Activated CD4-positive, alpha-beta T cell treated with anti-CD3 and anti-CD28 coated beads, Interleukin-2, amount 50 U/mL, for 16 hours (primary cell): ENCODE measurements at regions not wholly inside any gene's neighbourhood (a gene's known extent, or its start where the extent isn't known, plus 50 kb on each side); places are given as distances from the start of the nearest gene placed in this dataset.
"Not testable (repeated sequence)": the region's sequence is repeated elsewhere in the genome, so short reads cannot be mapped to it uniquely, and the experiment has no call there.

Experiments
- DNase-seq: peaks from one replicate; pipeline ENCODE4 v3.0.0-alpha.2; 2020

GRCh38 chr10:55740767-55741166 is 620.3 kb downstream of the ZWINT start:
- DNase-seq, result not testable (repeated sequence)

DNA sequence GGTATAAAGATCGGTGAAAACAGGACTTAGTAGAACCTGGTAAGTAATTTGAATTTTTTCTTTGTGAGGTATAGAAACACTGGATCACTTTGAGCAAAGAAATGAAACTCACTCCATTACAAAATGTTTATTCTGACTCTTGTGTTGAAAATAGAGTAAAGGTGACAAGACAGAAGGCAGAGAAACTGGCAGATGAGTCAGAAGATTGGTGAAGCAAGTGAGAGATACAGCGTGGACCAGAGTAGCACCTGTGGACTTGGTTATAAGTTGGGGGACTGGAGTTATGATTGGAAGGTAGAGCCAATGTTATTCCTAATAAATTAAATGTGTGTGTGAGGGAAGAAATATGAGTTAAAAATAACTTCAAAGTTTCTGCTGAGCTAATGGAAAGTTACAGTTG is 620.9 kb downstream of the ZWINT start:
- no peak for DNase-seq

DNA sequence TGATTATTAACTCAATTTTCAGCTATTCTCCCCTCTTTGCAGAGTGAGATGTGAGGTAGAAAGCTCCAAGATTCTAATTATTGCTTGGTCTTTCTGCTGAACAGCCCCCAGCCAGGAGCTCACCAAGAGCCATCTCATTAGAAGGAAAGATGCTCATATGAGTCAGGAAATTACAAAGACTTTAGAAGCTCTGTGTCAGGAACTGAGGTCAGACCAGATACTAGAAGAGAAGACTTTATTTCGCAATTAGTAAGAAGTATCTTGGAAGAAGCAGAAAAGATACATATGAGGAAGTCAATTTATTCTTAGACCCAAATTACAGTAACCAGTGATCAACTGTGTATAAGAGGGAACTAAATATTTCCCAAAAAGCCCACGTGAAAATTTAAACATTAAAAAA is 626.9 kb downstream of the ZWINT start:
- no peak for DNase-seq

- DNase-seq, result no peak
Measured at GRCh38 chr10:55704950-55705349, 656.1 kb downstream of the ZWINT start.

DNA sequence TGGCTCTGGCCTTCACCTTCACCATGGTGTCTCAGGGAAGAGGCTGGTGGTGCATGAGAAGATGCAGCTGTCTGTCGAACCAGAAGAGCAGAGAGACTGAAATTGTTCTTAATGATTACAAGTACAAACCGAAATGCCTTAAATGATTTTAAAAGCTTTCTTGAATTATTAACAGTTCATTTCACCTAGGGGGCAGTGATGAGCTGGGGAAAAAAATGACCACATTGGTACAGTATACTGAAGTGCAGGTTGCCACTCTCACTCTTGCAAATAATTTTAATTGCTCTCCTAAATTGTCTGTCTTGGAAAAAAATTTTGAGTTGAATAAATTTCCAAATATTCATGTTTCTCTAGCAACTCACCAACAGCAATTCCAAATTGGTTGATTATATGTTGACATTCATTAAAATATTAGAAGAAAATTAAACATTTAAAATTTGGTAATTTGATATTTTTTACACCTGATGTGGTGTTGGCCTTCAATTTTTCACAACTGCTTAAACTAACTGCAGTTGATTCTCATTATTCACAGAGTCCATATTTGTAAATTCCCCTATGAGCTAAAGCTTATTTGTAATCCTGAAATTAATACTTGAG is 692.6 kb downstream of the ZWINT start:
- DNase-seq, result no peak

DNA sequence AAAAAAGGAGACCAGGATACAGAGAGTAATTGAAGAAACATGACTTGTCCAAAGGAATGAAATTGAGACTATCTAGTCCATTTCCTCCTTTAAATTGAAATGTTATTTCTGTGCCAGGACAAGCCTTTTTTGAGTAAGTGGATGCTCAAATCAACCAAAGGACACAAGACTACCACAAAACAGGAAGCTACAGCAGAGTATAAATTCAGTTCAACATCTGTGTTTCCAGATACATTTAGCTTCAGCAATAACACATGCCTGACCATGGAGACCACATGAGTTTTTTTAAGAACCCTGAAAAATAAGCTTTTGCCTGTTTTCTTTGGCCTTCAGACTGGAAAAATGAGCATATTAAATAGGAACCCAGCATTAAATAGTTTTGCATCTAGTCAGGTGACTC is 707.5 kb downstream of the ZWINT start:
- DNase-seq, result no peak

- no peak for DNase-seq
Measured at GRCh38 chr10:55641601-55642000, 719.5 kb downstream of the ZWINT start.

- peak; percentile 45 for DNase-seq
Measured at GRCh38 chr10:55631071-55631654, 729.9 kb downstream of the ZWINT start.

- no peak for DNase-seq
Measured at GRCh38 chr10:55630491-55631056, 730.5 kb downstream of the ZWINT start.

DNA sequence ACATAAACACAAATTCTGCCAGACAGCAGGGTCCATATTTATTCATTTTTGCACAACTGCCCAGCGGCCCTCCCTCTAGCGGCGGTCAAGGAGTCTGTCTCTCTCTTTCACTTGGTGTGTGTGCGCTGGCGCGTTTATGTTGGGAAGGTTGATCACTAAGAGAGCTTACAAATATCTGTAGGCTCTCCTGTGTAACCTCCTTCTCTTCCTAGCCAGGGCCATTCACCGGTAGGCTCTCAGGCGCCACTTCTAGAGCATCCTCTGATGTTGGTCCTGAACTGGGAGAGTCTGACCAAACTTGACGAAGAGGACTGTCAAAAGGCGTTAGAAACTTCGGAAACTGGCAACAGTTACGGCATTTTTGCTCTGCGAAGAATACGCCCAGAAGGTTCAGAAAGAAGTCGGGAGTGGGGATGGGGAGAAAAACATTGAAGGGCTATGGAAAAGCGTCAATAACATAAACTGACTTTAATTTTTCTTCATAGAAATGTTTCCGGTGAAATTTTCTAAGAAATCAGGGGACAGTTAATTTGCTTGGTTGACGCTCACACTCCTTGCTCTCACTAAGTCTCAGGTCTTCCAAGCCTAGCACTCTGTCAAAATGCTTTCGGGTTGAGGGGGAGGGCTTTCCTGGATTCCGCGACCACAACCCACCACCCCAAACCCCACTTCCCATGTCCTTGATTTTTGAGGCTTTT is 731.1 kb downstream of the ZWINT start:
- peak; percentile 9 for DNase-seq

DNA sequence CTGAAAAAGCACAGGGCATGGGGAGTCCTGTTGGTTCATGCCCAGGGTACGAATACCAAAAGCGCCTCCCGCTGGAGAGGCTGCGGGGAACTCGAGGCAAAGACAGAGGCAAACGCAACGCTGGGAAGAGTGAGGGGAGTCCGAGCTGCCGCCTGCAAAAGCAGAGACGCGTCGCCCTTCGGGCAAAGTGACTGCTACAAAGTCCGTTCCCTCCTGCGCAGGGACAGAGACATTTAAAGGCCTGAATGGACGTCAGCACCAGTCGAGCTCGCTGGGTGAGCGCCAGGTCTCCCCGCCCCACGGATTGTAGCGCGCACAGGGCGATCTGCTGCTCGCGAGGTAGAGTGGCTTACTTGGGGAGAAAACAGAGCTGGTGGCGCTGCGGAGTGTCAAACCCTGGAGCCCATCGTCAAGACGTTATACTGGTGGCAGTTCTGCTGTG is 732.8 kb downstream of the ZWINT start:
- no peak for DNase-seq

DNA sequence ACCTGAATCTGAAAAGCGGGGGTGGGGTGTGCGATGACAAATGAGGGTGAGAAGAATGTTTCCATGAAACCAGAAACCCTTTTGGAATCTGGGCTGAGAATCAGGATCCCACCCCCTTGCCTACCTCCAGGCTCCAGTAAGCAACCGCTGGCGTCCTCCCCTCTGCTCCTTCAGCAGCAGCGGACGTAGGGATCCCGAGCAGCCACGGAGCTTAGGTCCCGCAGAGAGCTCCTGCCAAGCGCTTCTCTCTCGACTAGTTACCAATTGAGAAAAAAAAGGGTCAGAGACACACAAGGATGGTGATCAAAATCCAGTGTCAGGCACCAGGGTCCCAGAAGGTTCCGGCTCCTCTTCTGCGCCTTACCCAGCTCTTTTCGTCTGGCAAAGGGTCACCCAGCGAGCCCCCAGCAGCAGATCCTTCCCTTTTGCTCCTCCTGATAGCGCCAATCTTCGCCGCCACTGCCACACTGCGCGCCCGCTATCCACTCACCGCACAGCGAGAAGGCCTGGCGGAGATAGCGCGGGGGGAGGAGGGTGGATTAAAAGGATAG is 733.5 kb downstream of the ZWINT start:
- no peak for DNase-seq

GRCh38 chr10:55601690-55602478 is 759.2 kb downstream of the ZWINT start:
- DNase-seq, result not testable (repeated sequence)

DNA sequence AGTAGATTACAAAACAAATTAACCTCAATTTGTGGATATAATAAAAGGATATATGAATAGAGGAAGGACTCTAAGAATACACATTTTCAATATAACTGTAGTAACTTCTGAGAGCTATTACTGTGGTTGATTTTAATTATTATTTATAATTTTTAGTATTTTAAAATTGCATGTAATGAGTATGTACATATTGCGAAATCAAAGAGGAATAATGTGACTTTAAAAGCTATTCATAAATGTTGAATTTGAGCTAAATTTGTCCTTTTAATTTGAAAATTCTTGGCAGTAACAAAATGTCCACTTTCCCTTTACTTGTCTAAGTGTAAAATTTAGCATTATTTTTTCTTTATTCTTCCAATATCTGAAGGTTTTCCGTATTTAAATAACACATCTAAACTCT is 750.6 kb upstream of the PCDH15 start:
- no peak for DNase-seq

GRCh38 chr10:55550236-55550635 is 749.2 kb upstream of the PCDH15 start:
- no peak for DNase-seq

DNA sequence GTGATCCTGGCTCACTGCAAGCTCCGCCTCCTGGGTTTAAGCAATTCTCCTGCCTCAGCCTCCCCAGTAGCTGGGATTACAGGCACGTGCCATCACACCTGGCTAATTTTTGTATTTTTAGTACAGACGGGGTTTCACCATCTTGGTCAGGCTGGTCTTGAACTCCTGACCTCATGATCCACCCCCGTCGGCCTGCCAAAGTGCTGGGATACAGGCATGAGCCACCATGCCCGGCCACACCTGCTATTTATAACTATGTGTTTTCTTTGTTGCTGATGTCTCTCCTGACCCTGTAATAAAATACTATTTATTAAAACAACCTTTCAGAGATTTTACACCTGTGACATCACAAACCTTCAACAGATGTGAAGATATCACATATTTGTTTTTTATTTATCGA is 736.5 kb upstream of the PCDH15 start:
- DNase-seq, result not testable (repeated sequence)

DNA sequence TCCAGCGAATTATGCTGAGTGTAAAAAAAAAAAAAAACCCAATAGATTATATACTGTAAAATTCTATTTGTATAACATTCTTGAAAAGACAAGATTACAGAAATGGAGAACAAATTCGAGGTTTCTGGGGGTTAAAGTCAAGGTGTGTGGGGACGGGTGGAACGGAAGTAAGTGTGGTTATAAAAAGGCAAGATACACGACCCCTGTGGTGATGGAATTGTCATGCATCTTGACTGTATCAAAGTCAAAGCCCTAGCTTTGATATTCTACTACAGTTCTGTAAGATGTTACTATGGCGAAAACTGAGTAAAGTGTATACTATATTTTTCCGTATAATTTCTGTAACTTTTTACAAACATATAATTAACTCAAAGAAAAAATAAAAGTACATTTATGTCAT is 718.2 kb upstream of the PCDH15 start:
- DNase-seq, result no peak

GRCh38 chr10:55518416-55518815 is 717.4 kb upstream of the PCDH15 start:
- DNase-seq, result not testable (repeated sequence)

DNA sequence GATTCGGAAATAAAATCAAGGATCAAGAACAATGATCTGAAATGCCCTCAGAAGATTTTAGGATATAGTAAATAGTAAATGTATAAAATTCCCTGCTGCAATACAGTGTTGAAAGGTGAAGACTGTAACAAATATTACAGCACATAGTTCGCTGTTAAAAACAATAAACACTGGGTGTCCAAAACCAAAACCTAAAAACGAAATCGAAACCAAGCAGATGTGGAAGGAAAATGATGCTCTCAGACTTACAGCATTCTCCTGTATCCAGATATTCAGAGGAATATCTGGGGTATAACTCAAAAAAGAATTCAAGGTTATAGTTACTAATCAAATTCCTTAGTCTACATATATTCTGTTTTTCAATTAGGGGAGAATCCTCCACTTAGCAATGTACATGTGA is 708.1 kb upstream of the PCDH15 start:
- DNase-seq, result no peak

DNA sequence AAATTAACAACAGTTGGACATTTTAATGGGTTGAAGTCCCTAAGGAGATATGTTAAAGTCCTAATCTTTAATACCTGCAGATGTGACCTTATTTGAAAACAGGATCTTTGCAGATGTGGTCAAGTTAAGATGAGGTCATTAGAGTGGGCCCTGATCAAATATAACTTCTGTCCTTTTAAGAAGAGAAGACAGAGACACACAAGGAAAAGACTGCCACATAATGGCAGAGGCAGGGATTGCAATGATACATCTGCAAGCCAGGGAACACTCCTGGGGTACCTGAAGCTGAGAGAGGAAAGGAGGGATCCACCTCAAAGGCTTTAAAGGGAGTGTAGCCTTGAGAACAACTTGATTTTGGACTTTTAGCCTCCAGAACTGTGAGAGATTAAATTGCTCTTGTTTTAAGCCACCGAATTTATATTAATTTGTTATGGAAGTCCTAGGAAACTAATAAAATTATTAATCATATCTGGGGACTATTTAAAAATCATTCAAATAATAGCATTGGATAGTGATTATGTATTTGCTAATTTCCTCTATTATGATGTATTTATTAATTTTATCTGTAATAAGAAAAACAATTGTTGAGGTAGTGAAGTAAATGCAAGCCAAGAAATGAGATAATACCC is 700.0 kb upstream of the PCDH15 start:
- peak; percentile 17 for DNase-seq

DNA sequence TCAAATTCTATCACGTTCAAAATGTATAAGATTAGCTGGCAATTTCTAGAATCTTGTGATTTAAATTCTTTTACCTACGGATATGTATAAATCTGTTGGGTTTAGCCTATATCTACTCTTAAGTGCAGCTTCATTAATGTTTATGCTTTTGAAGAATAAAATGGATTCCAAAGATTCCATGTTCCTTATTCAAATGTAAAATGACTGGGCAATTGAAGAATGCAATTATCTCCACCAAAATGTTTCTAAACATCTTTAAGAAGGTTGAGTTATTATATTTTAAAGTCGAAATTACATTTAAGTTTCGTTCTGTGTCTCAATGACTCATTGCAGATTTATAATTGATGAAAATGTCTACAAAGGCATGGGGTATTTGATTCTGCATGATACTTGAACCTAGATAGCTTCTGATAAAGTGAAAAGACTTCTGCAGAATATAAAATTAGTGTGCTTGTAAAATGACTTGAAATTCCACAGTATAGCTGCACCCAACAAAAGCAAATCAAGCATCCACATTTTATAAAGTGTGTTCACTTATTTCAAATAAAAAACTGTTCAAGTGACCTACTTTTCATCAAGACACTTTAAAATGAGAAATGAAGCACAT is 697.0 kb upstream of the PCDH15 start:
- no peak for DNase-seq

GRCh38 chr10:55495555-55495954 is 694.5 kb upstream of the PCDH15 start:
- no peak for DNase-seq
